ENCODE measurements at regions not wholly inside any gene's neighbourhood (a gene's known extent, or its start where the extent isn't known, plus 50 kb on each side); places are given as distances from the start of the nearest gene placed in this dataset.

DNA sequence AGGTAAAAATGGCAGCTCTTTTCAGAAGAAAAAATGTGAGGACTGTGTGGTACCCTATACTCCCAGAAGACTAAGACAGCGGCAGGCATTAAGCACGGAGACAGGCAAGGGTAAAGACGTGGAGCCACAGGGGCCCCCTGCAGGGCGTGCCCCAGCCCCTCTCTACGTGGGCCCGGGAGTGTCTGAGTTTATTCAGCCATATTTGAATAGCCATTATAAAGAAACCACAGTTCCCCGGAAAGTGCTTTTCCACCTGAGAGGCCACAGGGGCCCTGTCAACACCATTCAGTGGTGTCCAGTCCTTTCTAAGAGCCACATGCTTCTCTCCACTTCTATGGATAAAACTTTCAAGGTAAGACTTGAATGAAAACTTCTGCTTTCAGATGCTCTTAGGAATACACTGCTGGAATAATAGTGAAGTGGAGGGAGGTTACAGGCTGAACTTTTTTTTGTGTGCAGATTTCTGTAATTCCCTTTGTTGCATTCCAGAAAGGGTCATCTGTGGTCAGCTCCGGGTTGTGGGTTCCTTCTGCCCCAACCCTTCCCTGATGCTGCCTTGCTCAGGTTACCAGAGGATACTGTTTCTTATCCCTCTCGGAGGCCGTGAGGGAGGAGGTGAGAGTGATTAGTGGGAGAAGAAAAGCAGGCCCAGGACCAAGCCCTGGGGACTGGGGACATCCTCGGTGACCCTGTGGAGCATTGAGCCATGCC lies 58.4 kb downstream of the SLC25A47 start:
- Histone ChIP-seq H3K4me3 (no peak overlapping the region), H3K27ac (no peak overlapping the region)
- no peak for DNase-seq (ENCODE audit: low spot score)
- TF ChIP-seq CTCF (IDR thresholded peaks at IDR 0.05) = no peak

- H3K27ac ChIP-seq = no peak overlapping the region
- no peak for TF ChIP-seq CTCF (IDR thresholded peaks at IDR 0.05)
- no peak overlapping the region for H3K4me3 ChIP-seq
- no peak for DNase-seq (ENCODE audit: low spot score)
Observed at GRCh38 chr14:100382106-100382455, 58.9 kb downstream of the SLC25A47 start.

GRCh38 chr14:100383727-100384158 lies 60.6 kb downstream of the SLC25A47 start:
- peak; percentile 65 for TF ChIP-seq CTCF (IDR thresholded peaks at IDR 0.05)
- H3K4me3 ChIP-seq = no peak overlapping the region
- no peak overlapping the region for H3K27ac ChIP-seq
- no peak for DNase-seq (ENCODE audit: low spot score)

DNA sequence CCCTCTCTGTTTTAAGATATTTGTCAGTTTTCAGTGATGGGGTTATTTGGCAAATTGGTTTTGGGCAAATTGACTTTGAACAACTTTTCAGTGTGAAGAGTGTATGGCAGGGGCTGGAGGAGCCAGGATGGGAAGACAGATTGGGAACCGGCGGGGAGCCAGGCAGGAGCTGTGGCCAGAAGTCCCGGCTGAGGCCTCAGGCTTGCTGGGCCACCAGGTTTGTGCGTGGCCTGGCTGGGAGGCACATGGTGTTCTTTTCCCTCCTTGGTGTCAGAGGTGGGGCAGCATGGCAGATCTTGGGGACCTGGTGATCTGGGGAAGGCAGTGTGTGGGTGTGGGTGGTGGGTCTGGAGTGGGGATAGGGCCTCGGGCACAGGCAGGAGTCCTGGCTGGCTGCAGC lies 61.1 kb downstream of the SLC25A47 start:
- Histone ChIP-seq H3K27ac (no peak overlapping the region), H3K4me3 (no peak overlapping the region)
- TF ChIP-seq CTCF (IDR thresholded peaks at IDR 0.05) = no peak
- DNase-seq (ENCODE audit: low spot score) = no peak

- TF ChIP-seq CTCF (IDR thresholded peaks at IDR 0.05) = no peak
- H3K27ac ChIP-seq = no peak overlapping the region
- DNase-seq (ENCODE audit: low spot score) = no peak
- no peak overlapping the region for H3K4me3 ChIP-seq
Observed at GRCh38 chr14:100384819-100385813, 62.0 kb downstream of the SLC25A47 start.

DNA sequence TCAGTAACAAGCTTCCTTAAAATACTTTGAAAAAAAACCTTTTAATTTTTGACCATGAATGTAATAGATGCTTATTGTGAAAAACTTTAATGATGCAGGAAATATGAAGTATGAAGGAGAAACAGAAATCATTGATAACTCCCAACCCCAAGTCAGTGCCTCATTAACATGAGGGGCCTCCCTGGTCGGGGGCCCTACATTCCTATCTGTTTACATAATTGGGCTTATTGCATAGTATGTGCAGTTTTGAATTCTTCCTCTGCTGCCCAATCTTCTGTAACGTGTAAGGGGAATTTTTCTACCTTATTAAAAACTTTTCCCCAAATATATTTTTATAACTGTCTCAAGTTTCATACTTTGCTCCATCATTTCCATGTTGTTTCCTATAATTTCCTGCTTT lies 63.0 kb downstream of the SLC25A47 start:
- no peak for DNase-seq (ENCODE audit: low spot score)
- no peak overlapping the region for H3K4me3 ChIP-seq
- TF ChIP-seq CTCF (IDR thresholded peaks at IDR 0.05) = no peak
- no peak overlapping the region for H3K27ac ChIP-seq
